Karpas-422 (cell line): ENCODE measurements at regions not wholly inside any gene's neighbourhood (a gene's known extent, or its start where the extent isn't known, plus 50 kb on each side); places are given as distances from the start of the nearest gene placed in this dataset.

Experiments
- DNase-seq: peaks from one replicate; pipeline ENCODE4 v3.0.0-alpha.2; 2015
- H2AFZ ChIP-seq: fragments of 200-600 bp; sonication (generic); 2 replicates; pipeline ENCODE4 v1.6.1; 2014; ENCODE audit warnings: antibody characterized with exemption, low read length, mixed read lengths
- H3K27ac ChIP-seq: fragments of 200-600 bp; sonication (generic); 2 replicates; pipeline ENCODE4 v1.5.1; 2014; ENCODE audit warnings: mild to moderate bottlenecking, low read length, moderate library complexity
- H3K27me3 ChIP-seq: fragments of 200-600 bp; sonication (generic); 2 replicates; pipeline ENCODE4 v1.6.1; 2014; ENCODE audit warnings: low read length, mixed read lengths
- H3K36me3 ChIP-seq: fragments of 200-600 bp; sonication (generic); 2 replicates; pipeline ENCODE4 v1.6.1; 2014; ENCODE audit warnings: low read length, mixed read lengths; ENCODE audit not compliant: insufficient read depth
- H3K4me1 ChIP-seq: fragments of 200-600 bp; sonication (generic); 2 replicates; pipeline ENCODE4 v1.6.1; 2014; ENCODE audit warnings: mild to moderate bottlenecking, low read length, mixed read lengths
- H3K4me2 ChIP-seq: fragments of 200-600 bp; sonication (generic); 2 replicates; pipeline ENCODE4 v1.6.1; 2014; ENCODE audit warnings: low read length, low read depth, mild to moderate bottlenecking; ENCODE audit not compliant: poor library complexity, severe bottlenecking
- H3K4me3 ChIP-seq: fragments of 200-600 bp; sonication (generic); 2 replicates; pipeline ENCODE4 v1.5.1; 2014; ENCODE audit warnings: mild to moderate bottlenecking, antibody characterized with exemption, low read length, mixed read lengths
- H3K79me2 ChIP-seq: fragments of 200-600 bp; sonication (generic); 2 replicates; pipeline ENCODE4 v1.6.1; 2014; ENCODE audit warnings: mild to moderate bottlenecking, low read length, mixed read lengths
- H3K9ac ChIP-seq: fragments of 200-600 bp; sonication (generic); 2 replicates; pipeline ENCODE4 v1.6.0; 2014; ENCODE audit warnings: low read length
- H3K9me2 ChIP-seq: fragments of 200-600 bp; sonication (generic), shearing (Covaris generic); replicated peaks from 2 replicates; pipeline ENCODE4 v1.6.0; 2014; ENCODE audit warnings: mild to moderate bottlenecking, low read length, moderate library complexity; ENCODE audit not compliant: insufficient read depth
- H3K9me3 ChIP-seq: fragments of 300-700, 200-600 bp; sonication (generic); 2 replicates; pipeline ENCODE4 v1.6.1; 2014; ENCODE audit warnings: low read length, mixed read lengths
- H4K20me1 ChIP-seq: fragments of 200-600 bp; sonication (generic); 2 replicates; pipeline ENCODE4 v1.6.1; 2014; ENCODE audit warnings: mild to moderate bottlenecking, antibody characterized with exemption, low read length, low read depth; ENCODE audit not compliant: insufficient read depth

GRCh38 chr9:28620661-28621060, 1047.4 kb upstream of the C9orf72 start:
- Histone ChIP-seq H3K4me2 (no peak overlapping the region), H3K9me2 (no peaks in the 10 kb centered on the region), H3K9me3 (peaks cover 14% of the 10 kb centered on the region), H4K20me1 (no peaks in the 10 kb centered on the region), H3K4me3 (no peak overlapping the region), H3K9ac (no peak overlapping the region), H3K27me3 (no peaks in the 10 kb centered on the region), H3K79me2 (no peaks in the 10 kb centered on the region), H2AFZ (no peak overlapping the region), H3K36me3 (no peaks in the 10 kb centered on the region), H3K27ac (no peak overlapping the region), H3K4me1 (no peaks in the 10 kb centered on the region)
- DNase-seq = no peak

GRCh38 chr9:28624771-28625170, 1051.5 kb upstream of the C9orf72 start:
- Histone ChIP-seq H3K27me3 (no peaks in the 10 kb centered on the region), H3K4me1 (no peaks in the 10 kb centered on the region), H3K27ac (no peak overlapping the region), H3K4me3 (no peak overlapping the region), H3K9ac (no peak overlapping the region), H3K9me2 (no peaks in the 10 kb centered on the region), H3K9me3 (peaks cover 29% of the 10 kb centered on the region), H2AFZ (no peak overlapping the region), H3K36me3 (no peaks in the 10 kb centered on the region), H4K20me1 (no peaks in the 10 kb centered on the region), H3K4me2 (no peak overlapping the region), H3K79me2 (no peaks in the 10 kb centered on the region)
- no peak for DNase-seq

GRCh38 chr9:28628031-28628430, 1054.8 kb upstream of the C9orf72 start:
- no peaks in the 10 kb centered on the region for H3K79me2 ChIP-seq
- no peaks in the 10 kb centered on the region for H3K9me2 ChIP-seq
- no peak overlapping the region for H3K4me3 ChIP-seq
- no peaks in the 10 kb centered on the region for H3K36me3 ChIP-seq
- no peaks in the 10 kb centered on the region for H3K4me1 ChIP-seq
- H3K27me3 ChIP-seq = no peaks in the 10 kb centered on the region
- H3K4me2 ChIP-seq = no peak overlapping the region
- no peaks in the 10 kb centered on the region for H4K20me1 ChIP-seq
- H3K9ac ChIP-seq = no peak overlapping the region
- H3K9me3 ChIP-seq = peaks cover 39% of the 10 kb centered on the region
- no peak overlapping the region for H3K27ac ChIP-seq
- no peak for DNase-seq
- H2AFZ ChIP-seq = no peak overlapping the region

- no peaks in the 10 kb centered on the region for H3K79me2 ChIP-seq
- no peak overlapping the region for H3K4me2 ChIP-seq
- no peak overlapping the region for H3K4me3 ChIP-seq
- no peak overlapping the region for H3K9ac ChIP-seq
- H3K9me2 ChIP-seq = no peaks in the 10 kb centered on the region
- H3K9me3 ChIP-seq = peaks cover 19% of the 10 kb centered on the region
- no peak overlapping the region for H2AFZ ChIP-seq
- H3K4me1 ChIP-seq = no peaks in the 10 kb centered on the region
- H3K36me3 ChIP-seq = no peaks in the 10 kb centered on the region
- DNase-seq = no peak
- no peak overlapping the region for H3K27ac ChIP-seq
- H4K20me1 ChIP-seq = no peaks in the 10 kb centered on the region
- no peaks in the 10 kb centered on the region for H3K27me3 ChIP-seq
Measured at GRCh38 chr9:28648723-28649122, 1075.4 kb upstream of the C9orf72 start.

- no peaks in the 10 kb centered on the region for H3K4me1 ChIP-seq
- H2AFZ ChIP-seq = no peak overlapping the region
- H3K9ac ChIP-seq = no peak overlapping the region
- no peaks in the 10 kb centered on the region for H3K9me2 ChIP-seq
- no peak for DNase-seq
- no peaks in the 10 kb centered on the region for H3K27me3 ChIP-seq
- no peaks in the 10 kb centered on the region for H3K79me2 ChIP-seq
- H3K36me3 ChIP-seq = no peaks in the 10 kb centered on the region
- H3K27ac ChIP-seq = no peak overlapping the region
- no peak overlapping the region for H3K4me3 ChIP-seq
- no peaks in the 10 kb centered on the region for H4K20me1 ChIP-seq
- peaks cover 14% of the 10 kb centered on the region for H3K9me3 ChIP-seq
- no peak overlapping the region for H3K4me2 ChIP-seq
Measured at GRCh38 chr9:28650327-28650726, 1077.0 kb upstream of the C9orf72 start.

GRCh38 chr9:28651050-28651722, 1077.9 kb upstream of the C9orf72 start:
- no peak for DNase-seq
- Histone ChIP-seq H3K79me2 (no peaks in the 10 kb centered on the region), H3K9me2 (no peaks in the 10 kb centered on the region)

GRCh38 chr9:28653216-28653615, 1079.9 kb upstream of the C9orf72 start:
- no peak overlapping the region for H3K27ac ChIP-seq
- H3K4me1 ChIP-seq = no peaks in the 10 kb centered on the region
- no peak overlapping the region for H3K4me2 ChIP-seq
- no peaks in the 10 kb centered on the region for H3K9me2 ChIP-seq
- H3K79me2 ChIP-seq = no peaks in the 10 kb centered on the region
- peaks cover 9% of the 10 kb centered on the region for H3K9me3 ChIP-seq
- no peaks in the 10 kb centered on the region for H3K27me3 ChIP-seq
- no peaks in the 10 kb centered on the region for H3K36me3 ChIP-seq
- H3K9ac ChIP-seq = no peak overlapping the region
- no peak overlapping the region for H3K4me3 ChIP-seq
- DNase-seq = no peak
- H4K20me1 ChIP-seq = no peaks in the 10 kb centered on the region
- H2AFZ ChIP-seq = no peak overlapping the region

More at GRCh38 chr9:28651050-28651722, 1077.9 kb upstream of the C9orf72 start:
- no peaks in the 10 kb centered on the region for H4K20me1 ChIP-seq
- H3K36me3 ChIP-seq = no peaks in the 10 kb centered on the region
- peaks cover 14% of the 10 kb centered on the region for H3K9me3 ChIP-seq
- H3K4me3 ChIP-seq = no peak overlapping the region
- no peak overlapping the region for H2AFZ ChIP-seq
- no peaks in the 10 kb centered on the region for H3K4me1 ChIP-seq
- no peaks in the 10 kb centered on the region for H3K27me3 ChIP-seq
- H3K4me2 ChIP-seq = no peak overlapping the region
- H3K27ac ChIP-seq = no peak overlapping the region
- no peak overlapping the region for H3K9ac ChIP-seq

- Histone ChIP-seq H3K36me3 (no peaks in the 10 kb centered on the region), H3K9me2 (no peaks in the 10 kb centered on the region), H2AFZ (no peak overlapping the region), H3K27ac (no peak overlapping the region), H3K4me3 (no peak overlapping the region), H3K4me2 (no peak overlapping the region), H3K79me2 (no peaks in the 10 kb centered on the region), H3K27me3 (no peaks in the 10 kb centered on the region), H3K9me3 (peaks cover 6% of the 10 kb centered on the region), H3K9ac (no peak overlapping the region), H4K20me1 (no peaks in the 10 kb centered on the region), H3K4me1 (no peaks in the 10 kb centered on the region)
- DNase-seq = no peak
Measured at GRCh38 chr9:28656727-28657126, 1083.4 kb upstream of the C9orf72 start.
